Stimulated activated CD4-positive, alpha-beta T cell treated with anti-CD3 and anti-CD28 coated beads, Interleukin-15, amount 100 ng/mL, for 48 hours (primary cell): ENCODE measurements at regions not wholly inside any gene's neighbourhood (a gene's known extent, or its start where the extent isn't known, plus 50 kb on each side); places are given as distances from the start of the nearest gene placed in this dataset.
"Not testable (repeated sequence)": the region's sequence is repeated elsewhere in the genome, so short reads cannot be mapped to it uniquely, and the experiment has no call there.

Experiments used
- DNase-seq, 2 donors: peaks; one replicate each; pipeline ENCODE4 v3.0.0-alpha.2; 2020; ENCODE audit warnings: low read depth in 2 of 2

DNA sequence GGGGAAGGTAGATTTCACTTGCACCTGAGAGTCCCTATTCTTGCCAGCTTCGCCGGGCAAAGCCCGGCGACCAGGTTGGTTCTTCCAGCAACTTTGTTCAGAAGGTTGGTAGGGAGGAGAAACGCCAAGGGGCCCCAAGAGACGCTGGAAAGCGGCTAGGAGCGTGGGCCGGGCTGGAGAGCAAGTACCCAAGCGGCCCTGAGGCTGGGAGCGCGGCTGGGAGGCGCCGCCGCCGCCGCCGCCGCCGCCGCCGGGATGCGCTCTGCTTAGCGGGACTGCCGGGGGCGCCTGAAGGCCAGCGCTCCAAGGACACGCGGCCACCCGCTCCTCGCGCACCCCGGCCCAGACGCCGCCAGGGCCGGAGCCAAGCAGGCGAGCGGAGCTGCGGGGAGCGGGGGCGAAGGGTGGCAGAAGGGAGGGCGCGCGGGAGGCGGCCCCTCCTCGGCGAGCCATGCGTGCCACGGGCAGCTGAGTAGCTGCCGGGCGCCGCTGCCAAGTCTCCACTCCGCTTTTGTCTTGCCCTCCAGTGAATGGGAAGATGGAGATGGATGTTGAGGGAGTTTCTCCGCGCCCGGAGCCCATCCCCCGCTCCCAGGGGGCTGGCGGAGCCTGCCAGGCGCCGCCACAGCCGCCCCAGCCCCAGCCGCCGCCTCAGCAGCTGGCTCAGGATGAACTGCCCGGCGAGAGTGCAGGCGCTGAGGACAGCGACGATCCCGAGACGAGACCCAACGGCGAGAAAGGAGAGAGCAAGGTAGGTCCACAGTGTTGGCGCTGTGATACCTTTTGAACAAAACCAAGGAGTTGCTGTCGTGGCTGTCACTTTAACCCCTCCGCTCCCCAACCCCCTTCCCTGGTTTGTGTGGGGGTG, 227.4 kb upstream of the AZI2 start:
- no peak for DNase-seq

DNA sequence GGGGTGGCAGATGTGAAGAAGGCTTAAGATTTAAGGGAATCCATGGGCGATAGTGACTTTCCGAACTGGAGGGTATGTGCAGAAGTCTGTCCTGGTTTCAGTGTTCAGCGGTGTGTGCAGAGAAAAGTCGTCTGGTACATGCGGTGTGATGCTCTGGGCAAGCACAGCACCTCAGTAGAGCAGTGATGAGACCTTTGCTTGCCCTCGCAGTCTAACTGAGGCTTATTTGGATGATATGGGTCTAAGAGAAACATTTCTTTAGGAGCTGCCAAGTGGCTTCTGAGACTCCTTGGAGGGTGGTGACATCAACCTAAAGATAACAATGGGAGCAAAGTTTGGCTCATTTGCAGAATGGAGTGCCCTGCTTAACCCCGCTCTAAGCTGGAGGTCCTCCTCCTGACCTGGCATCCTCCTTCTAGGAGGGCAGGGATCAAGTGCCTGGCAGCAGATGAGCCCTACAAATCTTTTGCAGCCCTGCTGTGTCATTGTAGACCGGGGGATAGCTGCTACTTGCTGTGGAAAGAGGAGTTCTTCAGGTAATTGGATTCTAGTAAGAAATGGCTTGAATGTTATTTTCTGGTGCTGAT, 228.1 kb upstream of the AZI2 start:
- no peak for DNase-seq

DNA sequence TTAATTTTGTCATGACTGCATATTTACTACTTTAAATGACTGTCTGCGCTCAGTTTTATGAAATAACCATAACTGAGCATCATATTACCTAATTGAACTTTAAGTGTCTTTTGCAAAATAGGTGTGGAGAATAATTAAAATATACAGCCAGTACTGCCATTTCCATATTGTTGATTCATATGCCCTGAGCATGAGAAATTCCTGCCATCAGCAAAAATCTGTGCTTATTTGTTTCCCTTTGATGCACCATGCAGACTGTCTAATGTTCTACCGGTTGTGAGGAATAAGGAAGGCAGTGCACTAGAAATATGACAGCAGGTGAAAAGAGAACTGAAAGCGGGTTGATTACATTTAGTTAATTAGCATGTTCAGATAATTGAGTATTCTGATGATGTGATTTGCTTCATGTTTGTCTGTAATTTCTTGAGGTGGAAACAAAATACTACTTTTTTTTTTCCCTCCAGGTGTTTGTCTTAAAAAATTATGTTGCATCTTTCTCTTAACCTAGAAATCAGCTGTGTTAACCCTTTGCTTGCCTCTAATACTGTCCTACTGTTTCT, 229.4 kb upstream of the AZI2 start:
- DNase-seq: no peak

DNA sequence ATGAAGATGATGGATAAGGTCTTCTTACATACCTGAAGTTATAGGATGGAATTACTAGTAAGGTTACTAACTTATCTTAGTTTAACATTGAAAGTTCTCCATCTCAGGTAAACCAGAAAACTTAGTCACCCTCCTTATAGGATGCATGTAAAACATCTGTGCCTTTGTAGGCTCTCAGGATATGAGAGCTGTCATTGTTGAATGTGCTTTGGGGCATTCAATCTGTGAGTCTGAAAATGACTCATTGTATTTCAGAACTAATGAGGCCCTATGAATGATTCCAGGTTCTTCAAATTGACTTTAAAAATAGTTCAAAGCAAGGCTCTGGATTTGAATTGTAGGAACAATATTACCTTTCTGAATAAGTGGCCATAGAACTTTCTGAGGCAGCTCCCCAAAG, 237.7 kb upstream of the AZI2 start:
- no peak for DNase-seq

DNA sequence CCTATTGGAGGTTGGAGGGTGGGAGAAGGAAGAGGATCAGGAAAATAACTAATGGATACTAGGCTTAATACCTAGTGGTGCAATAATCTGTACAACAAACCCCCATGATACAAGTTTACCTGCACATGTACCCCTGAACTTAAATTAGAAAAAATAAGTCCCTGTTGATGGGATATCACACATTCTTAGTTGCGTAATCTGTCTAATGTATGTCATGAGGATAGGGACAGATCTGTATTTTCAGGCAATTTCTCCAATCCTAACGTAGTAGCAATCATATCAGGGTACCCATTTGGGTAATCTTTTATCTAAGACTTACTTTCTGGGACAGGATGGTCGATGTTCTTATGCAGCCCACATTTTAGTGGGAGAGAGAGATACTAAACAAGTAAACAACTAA, 239.1 kb upstream of the AZI2 start:
- DNase-seq: no peak

DNA sequence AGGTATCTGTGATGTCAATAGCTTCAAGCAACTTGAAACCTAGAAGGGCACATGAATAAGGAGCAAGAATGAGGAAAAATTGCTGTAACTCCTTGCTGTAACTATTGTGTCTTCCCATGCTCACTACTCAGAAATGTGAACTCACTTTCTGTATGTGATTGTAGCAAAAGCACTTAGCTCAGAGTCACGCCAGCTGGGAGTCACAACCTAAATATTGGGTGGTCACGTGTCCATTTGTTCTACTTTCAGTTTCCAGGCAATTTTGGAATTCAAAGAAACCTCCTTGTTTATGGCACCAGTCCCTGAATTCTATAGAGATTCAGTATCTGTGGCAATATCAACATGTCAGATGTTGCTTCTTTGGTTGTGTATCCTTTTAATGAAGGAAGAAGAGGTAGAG, 241.6 kb upstream of the AZI2 start:
- no peak for DNase-seq

DNA sequence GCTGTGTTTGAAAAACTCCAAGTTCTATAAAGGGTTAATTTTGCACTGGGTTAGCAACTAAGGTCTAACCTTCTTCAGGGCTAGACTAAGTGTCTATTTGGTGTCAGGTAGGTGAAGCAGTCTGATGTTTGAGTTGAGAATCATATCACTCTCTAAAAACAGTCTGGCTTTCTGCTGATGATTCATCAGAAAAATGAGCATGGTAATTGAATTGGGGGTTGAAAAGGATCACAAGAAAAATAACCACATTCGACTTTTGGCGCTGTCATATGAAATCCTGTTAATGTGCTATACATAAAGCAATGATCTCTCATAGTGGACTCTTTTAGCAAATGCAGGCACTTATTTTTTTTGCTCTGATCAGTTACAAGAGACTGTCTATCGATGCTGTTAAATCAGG, 242.2 kb upstream of the AZI2 start:
- DNase-seq: no peak

DNA sequence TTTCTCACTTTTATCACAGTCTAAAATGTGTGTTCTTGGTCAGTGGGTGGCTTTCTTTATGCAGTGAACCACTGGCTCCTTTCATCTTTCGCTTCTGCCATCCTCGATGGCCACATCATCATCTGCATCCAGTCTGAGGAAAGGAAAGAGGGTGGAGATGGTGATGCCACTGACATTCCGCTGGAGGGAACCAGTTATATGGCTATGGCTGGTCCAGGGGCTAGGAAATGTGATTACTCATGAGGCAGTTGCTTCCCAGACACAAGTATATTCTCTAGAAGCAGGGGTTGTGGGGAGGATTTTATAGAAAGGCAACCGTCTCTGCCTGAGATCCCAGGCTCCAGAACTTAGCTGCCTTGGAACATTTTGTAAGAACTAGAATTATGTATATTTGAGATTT, 246.7 kb upstream of the AZI2 start:
- no peak for DNase-seq

DNA sequence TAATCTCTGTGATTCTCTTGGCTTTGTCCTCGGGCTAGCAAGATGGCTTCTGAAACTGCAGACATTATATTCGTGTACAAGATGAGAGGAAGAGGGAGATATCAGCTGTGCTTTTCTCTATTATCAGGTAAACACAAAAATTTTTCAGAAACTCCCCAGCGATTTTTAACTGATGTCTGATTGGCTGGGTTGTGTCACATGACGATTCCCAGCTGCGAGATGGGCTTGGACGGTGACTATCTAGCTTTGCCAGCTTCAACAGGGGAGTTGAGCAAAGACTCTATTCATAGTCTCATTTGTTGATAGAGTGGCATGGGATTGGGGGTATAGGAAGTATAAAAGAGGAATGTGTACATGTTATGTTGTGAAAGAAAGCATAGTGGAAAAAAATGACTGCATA, 248.8 kb upstream of the AZI2 start:
- DNase-seq: no peak

DNA sequence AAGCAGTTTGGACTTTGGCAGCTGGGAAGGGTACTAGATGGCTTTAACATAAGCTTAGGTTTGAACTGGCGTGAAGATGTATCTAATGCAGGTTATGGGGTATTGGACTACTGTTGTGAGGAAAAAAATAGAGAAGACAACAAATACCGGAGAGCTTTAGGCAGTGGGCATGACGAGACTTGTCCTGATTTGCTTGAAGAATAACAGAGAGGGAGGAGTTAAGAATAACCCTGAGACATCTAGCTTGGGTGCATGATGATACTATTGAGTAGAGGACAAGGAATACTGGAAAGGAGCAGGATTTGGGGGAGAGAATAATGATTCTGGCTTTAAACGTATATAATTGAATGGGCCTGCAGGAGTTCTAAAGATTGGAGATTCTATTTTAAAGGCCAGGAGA, 249.5 kb upstream of the AZI2 start:
- no peak for DNase-seq

DNA sequence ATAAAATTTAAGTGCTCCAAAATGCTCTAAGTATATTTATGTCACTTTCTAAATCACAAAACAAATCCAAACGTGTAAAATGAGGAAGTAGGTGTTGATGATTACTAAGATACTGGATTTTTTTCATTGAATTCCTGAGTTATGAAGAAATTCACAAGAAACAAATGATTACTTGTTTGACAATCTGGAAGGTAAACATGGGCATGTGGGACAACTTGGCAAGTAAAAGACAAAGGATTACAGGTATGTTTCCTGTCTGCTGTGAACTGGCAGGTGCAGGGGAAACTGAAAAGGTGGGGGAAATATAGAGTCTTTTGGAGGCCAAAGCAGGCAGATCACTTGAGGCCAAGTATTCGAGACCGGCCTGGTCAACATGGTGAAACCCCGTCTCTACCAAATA, 252.7 kb upstream of the AZI2 start:
- no peak for DNase-seq

DNA sequence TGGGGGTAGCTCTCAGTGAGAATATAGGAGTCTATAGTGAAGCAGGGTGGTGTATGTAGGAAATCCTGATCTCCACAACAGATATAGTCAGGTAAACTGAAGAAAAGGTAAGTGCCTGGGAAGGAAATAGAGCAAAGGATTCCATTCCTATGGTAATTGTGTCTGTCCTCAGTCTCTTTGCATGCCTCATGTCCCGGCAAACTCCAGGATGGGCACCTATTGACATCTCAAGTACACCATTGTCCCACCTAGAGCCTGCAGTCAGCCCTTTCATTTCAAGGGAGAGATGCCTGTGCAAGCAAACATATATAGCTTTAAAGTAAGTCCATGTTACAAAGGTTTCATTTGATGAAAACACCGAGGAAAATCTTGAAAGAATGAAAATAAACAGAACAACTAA, 257.7 kb upstream of the AZI2 start:
- no peak for DNase-seq

DNA sequence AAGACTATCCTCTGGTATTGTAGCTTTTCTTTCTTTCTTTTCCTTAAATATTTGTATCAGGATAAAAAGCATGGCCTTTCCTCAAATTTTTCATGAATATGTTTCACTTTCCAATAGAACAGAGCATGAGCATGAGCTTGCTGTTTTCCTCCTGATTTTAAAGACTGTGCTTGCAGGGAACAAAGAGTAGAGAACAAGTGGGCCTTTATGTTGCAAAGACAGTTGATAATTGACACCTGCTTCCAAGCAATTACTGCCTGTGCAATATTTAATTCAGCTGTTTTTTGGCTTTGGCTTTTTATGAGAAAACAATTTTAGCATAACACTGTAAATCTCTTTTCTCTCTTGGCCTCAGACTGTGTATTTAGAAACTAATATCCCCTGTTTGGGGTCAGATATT, 263.6 kb upstream of the AZI2 start:
- no peak for DNase-seq

DNA sequence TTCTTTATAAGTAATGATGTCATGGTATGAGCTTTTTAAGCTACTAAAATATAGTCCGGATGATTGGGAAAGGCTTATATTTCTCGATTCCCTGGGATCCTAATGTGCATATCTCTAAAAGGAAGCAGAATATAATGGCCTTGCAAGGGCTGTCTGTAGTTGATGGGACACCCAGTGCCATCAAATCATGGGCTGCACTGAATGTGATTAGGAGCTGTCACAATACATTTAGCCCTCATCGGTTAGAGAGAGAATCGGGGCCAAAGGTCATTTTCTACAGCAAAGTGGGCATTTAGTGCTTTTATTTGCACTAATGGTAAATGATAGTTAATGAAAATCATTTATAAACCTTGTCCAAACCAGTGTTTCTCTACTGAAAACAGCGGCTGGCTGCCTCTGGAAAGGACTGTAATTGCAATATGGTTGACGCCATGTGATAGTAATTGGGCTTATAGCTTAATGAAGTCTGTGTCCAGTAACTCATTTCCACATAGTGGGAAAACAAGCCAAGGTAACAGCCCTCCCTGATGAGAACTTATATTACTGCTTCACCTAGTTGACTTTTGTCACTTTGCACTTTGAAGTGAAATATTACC, 265.0 kb upstream of the AZI2 start:
- DNase-seq: no peak

DNA sequence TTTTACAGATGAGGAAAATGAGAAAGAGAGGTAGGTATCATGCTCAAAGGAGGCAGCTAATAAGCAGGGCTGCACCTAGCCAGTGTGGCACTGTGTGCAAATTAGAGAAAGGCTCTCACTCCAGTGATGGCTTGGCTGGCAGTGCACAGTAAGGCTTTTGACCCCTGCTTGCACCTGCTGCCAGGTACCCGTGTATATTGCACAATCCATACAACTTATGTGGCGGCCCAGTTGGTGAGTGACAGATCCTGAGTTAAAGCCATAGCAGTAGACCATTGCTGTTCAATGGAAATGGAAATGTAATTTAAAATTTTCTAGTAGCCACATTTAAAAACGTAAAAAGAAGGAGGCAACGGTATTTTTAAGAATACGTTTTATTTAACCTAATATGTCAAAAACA, 266.4 kb upstream of the AZI2 start:
- no peak for DNase-seq

DNA sequence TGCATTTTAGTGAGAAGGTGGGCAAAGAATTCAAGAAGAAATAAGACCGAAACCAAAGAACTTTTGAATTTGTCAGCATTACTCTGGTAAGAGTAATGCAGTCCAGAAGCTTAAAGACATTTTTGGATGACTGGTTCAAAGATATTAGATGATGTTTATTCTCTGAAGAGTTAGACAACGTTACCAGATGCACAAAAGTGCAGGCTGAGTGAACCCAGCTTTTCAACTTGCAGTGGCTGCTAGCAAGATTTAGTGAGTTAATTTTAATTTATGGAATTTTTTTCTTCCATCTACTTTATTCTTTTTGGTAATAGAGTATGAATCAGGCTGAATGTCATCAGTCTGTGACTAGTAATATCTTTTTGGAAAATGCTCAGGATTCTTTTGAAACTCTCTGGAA, 267.3 kb upstream of the AZI2 start:
- no peak for DNase-seq

DNA sequence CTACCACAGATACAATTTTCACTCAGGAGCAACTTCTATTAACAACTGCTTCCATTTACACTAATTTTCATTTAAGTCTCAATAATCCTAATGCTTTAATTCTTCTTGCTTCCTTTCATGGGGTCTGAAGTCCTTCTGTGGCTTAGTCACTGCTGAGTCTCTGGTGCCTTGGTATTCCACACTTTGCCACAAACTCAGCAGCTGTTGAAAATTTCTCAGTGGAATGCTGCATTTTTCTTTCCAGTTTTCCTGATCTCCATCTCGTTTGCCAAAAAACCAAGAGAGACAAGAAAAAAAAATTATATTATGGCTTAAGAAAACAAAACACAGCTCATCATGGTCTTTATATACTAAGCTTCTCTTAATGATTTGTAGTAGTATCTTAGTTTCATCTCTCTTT, 269.2 kb upstream of the AZI2 start:
- no peak for DNase-seq

DNA sequence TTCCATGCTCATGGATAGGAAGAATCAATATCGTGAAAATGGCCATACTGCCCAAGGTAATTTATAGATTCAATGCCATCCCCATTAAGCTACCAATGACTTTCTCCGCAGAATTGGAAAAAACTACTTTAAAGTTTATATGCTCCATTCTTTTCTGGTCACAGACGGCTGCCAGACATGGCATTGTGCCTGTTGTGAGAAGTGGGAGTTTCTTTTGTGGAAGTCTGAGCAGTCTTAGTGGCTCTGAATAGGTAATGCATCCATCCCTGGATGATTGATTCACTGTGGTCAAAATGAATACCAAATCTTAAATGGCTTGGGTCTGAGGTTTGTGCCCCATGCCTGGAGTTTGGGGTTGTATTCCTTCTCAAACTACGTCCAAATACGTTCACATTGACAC, 274.5 kb upstream of the AZI2 start:
- DNase-seq: no peak

DNA sequence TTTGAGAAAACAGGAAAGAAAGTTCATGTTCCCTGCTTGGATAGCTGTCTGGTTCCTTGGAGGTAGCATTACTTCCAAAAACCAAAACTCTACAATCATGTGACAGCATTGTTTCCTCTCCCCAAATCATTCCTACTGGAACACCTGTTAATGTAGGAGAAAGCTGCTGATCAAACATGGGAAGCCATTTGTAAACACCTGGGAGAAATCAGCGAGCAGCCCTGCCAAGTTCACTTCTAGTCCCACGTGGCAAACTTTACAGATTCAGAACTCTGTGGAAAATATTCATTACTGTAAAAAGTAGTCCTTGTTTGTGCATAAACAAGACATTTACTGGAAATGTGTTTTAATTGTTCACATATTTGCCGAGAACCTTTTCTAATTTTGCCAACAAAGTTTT, 275.5 kb upstream of the AZI2 start:
- DNase-seq: no peak

DNA sequence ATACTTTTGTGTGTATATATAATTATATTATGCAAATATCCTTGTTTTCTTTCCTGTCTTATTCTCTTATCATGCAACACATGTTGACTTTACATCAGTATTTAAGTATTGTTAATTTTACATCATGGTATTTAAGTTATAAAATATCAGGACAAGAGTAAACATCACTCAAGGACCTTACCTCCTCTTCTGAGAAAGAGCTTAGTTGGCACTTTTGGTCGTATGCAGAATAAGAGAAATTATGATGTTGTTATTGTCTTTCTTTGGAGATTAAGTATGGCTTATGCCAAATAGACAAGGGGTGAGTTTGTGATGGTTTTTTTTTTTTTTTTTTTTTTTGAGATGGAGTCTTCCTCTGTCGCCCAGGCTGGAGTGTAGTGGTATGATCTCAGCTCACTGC, 279.2 kb upstream of the AZI2 start:
- not testable (repeated sequence) for DNase-seq

DNA sequence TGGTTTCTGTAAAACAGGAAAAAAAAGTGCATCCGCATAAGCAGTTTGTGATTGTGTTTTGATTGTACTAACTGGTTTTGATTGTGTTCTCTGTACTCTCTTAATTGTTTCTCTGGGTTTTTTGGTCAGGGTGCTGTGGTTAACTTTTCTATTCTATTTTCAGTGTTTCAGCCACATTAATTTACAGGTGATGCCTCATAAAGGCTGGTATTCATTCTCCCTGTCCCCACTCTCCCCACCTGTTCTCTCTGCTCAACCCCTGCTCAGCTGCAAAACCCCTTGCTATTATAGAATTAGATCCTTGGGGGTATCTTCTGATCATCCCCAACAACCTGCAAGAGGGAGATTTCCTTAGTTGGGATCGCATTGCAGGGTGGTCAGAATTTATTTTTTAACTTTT, 285.4 kb upstream of the AZI2 start:
- DNase-seq: no peak

DNA sequence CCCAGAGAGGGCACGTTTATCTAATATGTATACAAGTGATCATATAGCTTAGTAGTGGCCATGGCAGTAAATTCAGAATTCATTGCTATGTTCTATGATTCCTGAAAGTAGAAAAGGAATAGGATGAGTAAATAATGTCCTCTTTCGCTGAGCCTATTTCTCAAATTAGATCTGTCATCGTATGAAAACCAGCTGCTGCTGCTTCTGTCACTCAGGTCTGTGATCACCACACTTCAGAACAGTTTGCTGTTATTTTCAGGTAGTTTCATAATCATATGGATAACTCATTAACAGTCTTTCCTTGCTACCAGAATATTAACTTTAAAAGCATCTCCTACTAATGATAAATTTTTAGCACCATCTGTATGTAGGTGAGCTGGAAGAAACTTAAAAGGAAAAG, 289.1 kb upstream of the AZI2 start:
- no peak for DNase-seq

DNA sequence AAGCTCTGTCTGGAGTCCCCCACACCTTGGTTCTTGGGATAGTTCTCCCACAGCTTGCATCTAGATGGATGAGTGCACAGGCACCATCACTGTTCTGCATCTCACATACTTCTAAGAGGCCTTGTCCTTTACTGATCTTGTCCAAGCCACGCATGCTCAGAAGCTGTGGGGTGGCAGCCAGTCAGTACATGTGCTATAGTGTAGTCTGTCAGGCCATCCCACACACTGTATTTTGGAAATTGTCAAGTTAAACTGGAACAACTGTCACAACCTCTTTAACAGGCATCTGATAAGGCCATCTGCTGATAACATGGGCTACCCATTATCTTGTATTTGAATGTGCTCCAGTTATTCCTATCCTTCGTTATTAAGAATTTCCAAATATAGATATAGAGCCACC, 296.5 kb upstream of the AZI2 start:
- no peak for DNase-seq
